ENCODE measurements at regions not wholly inside any gene's neighbourhood (a gene's known extent, or its start where the extent isn't known, plus 50 kb on each side); places are given as distances from the start of the nearest gene placed in this dataset.

DNA sequence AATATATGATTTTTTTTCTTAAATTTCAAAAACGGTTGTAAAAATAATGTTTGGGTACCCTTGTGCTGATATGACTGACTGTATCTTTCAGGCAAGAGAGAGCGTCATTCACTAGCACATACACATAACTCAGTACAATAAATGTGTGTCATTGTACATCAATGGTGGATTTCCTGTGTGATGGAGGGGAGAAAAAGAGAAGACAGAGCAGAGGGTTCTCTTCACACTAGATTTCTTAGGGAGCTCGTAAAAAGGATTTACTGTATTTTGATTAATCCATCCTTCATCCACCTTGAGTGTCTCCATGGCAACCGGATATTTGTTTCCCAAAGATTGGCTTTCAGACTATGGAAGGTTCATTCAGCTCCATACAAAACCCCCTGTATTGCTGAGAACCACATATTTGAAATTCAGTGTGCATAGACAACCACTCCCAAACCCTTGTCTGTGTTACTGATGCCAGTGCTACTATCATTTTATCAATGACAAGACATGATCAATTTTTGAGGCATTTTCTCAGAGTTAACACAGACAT is 150.6 kb downstream of the AKR1D1 start:
- Mint-ChIP-seq H3K4me3 (no peak overlapping the region), H3K36me3 (ENCODE audit: low read depth) (no peaks in the 10 kb centered on the region), H3K27me3 (ENCODE audit: low read depth) (no peaks in the 10 kb centered on the region), H3K27ac (no peak overlapping the region), H3K4me1 (ENCODE audit: low read depth) (no peaks in the 10 kb centered on the region), H3K9me3 (no peaks in the 10 kb centered on the region)
- intact Hi-C loops (cut with micrococcal nuclease), result no loop called here
- CTCF ChIA-PET, result no interaction called here
- no peak for DNase-seq

DNA sequence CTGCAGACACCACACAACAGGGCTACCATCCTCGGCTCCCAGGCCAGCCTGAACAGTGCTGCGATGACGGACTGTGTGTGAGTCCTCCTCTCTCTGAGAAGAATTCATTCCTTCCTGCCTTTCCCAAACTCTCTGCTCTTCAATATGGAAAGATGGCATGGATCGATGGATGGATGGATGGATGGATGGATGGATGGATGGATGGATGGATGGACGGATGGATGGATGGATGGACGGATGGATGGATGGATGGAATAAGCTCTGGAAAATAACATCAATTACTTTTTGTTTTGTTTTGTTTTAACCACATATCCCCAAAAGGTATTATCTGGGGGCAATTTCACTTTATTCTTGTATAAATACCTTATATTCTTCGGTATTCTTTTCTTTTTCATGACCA is 151.9 kb downstream of the AKR1D1 start:
- Mint-ChIP-seq H3K27ac (no peak overlapping the region), H3K27me3 (ENCODE audit: low read depth) (peaks cover 8% of the 10 kb centered on the region), H3K4me1 (ENCODE audit: low read depth) (no peaks in the 10 kb centered on the region), H3K4me3 (no peak overlapping the region), H3K9me3 (no peaks in the 10 kb centered on the region), H3K36me3 (ENCODE audit: low read depth) (no peaks in the 10 kb centered on the region)
- intact Hi-C loops (cut with micrococcal nuclease), result no loop called here
- CTCF ChIA-PET, result no interaction called here
- no peak for DNase-seq

DNA sequence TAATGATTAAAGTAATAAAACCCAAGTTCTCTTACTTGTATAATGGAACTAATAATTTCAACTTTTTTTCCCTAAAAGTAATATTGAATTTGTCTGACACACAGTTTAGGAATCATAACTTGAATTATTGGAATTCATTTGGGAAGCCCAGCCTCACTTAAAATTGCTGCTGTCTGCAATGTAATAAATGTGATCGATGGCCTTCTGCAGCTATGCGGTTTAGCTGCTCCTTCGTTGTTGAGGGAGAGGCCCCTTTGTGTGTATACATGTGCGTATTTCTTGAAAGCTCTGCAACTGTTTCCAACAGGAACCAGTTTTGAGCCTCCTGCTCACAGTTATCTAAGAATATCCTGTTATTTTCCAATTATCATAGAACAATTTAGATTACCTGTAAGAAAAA is 152.5 kb downstream of the AKR1D1 start:
- Mint-ChIP-seq H3K36me3 (ENCODE audit: low read depth) (no peaks in the 10 kb centered on the region), H3K27ac (no peak overlapping the region), H3K4me3 (no peak overlapping the region), H3K27me3 (ENCODE audit: low read depth) (peaks cover 12% of the 10 kb centered on the region), H3K9me3 (no peaks in the 10 kb centered on the region), H3K4me1 (ENCODE audit: low read depth) (no peaks in the 10 kb centered on the region)
- CTCF ChIA-PET, result no interaction called here
- intact Hi-C loops (cut with micrococcal nuclease), result no loop called here
- DNase-seq, result no peak

DNA sequence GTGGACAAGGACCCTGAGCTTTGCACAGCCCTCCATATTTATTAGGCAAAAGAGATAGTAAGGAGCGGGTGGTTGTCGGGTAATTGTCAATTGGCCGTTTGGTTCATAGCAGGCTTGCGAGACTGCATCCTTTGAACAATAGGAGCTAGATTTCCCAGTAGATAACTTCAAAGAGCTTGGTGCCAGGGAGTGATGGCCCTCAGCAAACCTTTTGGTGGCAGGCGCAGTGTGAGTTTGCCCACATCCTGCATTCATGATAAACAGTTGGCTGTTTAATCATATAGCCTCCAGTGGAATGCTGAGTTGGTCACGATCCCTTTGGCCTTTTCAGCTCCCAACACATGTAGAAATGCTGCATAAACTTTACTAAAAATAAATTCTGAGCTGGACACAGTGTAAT is 156.9 kb downstream of the AKR1D1 start:
- no peaks in the 10 kb centered on the region for H3K36me3 Mint-ChIP-seq (ENCODE audit: low read depth)
- intact Hi-C loops (cut with micrococcal nuclease), result no loop called here
- H3K27me3 Mint-ChIP-seq (ENCODE audit: low read depth), result peaks cover 12% of the 10 kb centered on the region
- H3K4me1 Mint-ChIP-seq (ENCODE audit: low read depth), result no peaks in the 10 kb centered on the region
- H3K4me3 Mint-ChIP-seq, result no peak overlapping the region
- CTCF ChIA-PET, result interaction anchor here (0.8 kb wide), 1 partner anchor 568 kb away, joined by 4 read pairs; no protein-coding TSS in a partner anchor
- no peaks in the 10 kb centered on the region for H3K9me3 Mint-ChIP-seq
- H3K27ac Mint-ChIP-seq, result no peak overlapping the region
- no peak for DNase-seq

DNA sequence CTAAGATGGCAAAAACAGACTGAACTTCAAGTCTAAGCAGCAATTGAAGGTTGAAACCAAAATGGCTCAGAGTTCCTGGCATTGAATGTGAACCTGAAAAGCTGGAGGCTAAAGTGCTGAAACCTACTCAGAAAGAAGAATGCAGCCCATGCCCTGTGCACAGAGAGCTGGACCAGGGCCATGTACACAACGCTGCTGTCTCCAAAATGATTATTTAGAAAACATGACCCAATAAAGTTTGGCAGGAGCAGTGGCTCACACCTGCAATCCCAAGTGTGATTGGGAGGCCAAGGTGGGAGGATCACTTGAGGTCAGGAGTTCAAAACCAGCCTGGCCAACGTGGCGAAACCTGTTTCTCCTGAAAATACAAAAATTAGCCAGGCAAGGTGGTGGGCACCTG is 158.9 kb downstream of the AKR1D1 start:
- no peak for DNase-seq

DNA sequence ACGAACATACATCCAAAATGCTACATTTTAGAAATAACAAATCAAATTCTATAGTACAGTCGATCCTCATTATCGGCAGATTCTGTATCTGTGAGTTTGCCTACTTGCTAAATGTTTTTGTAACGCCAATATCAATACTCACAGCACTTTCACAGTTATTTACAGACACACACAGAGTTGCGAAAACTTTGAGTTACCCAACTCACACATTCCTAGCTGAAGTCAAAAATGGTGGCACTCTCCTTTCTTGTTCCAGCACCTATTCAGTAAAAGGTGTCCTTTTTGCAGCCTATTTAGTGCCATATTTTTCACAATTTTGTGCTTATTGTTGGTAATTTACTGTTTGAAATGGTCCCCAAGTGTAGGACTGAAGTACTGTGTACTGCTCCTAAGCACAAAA is 161.7 kb downstream of the AKR1D1 start:
- Mint-ChIP-seq H3K27me3 (ENCODE audit: low read depth) (peaks cover 6% of the 10 kb centered on the region), H3K27ac (no peak overlapping the region), H3K9me3 (no peaks in the 10 kb centered on the region), H3K4me1 (ENCODE audit: low read depth) (no peaks in the 10 kb centered on the region), H3K4me3 (no peak overlapping the region), H3K36me3 (ENCODE audit: low read depth) (no peaks in the 10 kb centered on the region)
- intact Hi-C loops (cut with micrococcal nuclease), result no loop called here
- DNase-seq, result no peak
- CTCF ChIA-PET, result no interaction called here

More for the DNA sequence above, 158.9 kb downstream of the AKR1D1 start:
- H3K36me3 Mint-ChIP-seq (ENCODE audit: low read depth), result no peaks in the 10 kb centered on the region
- H3K27ac Mint-ChIP-seq, result no peak overlapping the region
- H3K4me1 Mint-ChIP-seq (ENCODE audit: low read depth), result no peaks in the 10 kb centered on the region
- peaks cover 12% of the 10 kb centered on the region for H3K27me3 Mint-ChIP-seq (ENCODE audit: low read depth)
- intact Hi-C loops (cut with micrococcal nuclease), result no loop called here
- H3K9me3 Mint-ChIP-seq, result no peaks in the 10 kb centered on the region
- no peak overlapping the region for H3K4me3 Mint-ChIP-seq
- CTCF ChIA-PET, result no interaction called here

DNA sequence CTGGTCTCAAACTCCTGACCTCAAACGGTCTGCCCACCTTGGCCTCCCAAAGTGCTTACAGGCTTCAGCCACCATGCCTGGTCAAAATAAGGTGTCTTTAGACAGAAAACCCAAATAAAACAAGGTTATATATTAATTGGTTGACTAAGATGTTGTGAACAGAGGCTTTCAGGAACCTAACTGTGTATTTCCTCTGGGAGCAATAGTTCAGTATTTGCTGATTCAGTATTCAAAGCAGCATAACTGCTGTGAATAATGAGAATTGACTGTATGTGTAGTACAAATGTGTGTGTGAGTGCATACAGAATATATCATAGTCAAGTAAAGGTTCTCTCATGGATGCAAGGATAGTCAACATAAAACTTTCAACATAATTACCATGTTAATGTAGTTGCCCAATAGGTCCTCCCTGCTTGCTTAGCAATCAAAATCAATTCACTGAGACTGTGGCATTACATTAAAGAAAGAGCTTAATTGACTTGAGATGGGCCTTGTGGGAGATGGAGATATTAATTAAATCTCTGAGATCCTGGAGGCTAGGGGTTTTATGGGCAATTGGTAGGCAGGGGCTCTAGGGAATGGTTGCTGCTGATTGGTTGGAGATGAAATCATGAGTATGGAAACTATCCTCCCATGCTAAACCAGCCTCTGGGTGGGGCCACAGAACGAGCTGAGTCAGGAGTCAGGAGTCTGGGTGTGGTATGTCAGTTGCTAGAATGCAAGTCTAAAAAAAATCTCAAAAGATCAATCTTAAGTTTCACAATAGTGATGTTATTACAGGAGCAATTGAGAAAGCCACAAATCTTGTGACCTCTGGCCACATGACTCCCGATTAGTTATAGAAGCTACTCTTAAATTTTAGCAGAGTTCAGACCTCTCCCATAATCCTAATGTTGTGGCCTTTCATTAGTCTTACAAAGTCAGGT is 162.7 kb downstream of the AKR1D1 start:
- no peaks in the 10 kb centered on the region for H3K27me3 Mint-ChIP-seq (ENCODE audit: low read depth)
- CTCF ChIA-PET, result no interaction called here
- intact Hi-C loops (cut with micrococcal nuclease), result no loop called here

DNA sequence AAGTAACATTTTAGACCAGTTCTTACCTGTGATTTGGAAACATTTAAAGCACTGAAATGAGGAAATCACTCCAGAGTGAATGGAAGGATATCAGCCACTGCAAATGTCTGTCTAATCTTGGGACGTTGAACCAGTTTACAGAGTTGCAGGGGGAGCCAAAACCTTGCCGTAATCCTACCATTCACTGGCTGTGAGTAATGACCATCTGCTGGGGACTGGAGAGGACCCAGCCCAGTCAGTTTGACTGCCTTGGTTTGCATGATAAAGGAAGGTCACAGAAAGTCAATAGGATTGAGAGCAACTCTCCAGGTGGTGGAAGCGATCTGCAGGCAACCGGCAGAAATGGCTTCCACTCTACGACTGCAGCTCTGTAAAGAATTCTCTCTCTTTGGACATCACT is 167.2 kb downstream of the AKR1D1 start:
- H3K36me3 Mint-ChIP-seq (ENCODE audit: low read depth), result no peaks in the 10 kb centered on the region
- no peak overlapping the region for H3K27ac Mint-ChIP-seq
- H3K4me1 Mint-ChIP-seq (ENCODE audit: low read depth), result no peaks in the 10 kb centered on the region
- H3K27me3 Mint-ChIP-seq (ENCODE audit: low read depth), result no peaks in the 10 kb centered on the region
- H3K9me3 Mint-ChIP-seq, result peaks cover 7% of the 10 kb centered on the region
- CTCF ChIA-PET, result no interaction called here
- intact Hi-C loops (cut with micrococcal nuclease), result no loop called here
- H3K4me3 Mint-ChIP-seq, result no peak overlapping the region
- no peak for DNase-seq

More for the DNA sequence above, 162.7 kb downstream of the AKR1D1 start:
- no peaks in the 10 kb centered on the region for H3K9me3 Mint-ChIP-seq
- no peaks in the 10 kb centered on the region for H3K4me1 Mint-ChIP-seq (ENCODE audit: low read depth)
- no peak overlapping the region for H3K27ac Mint-ChIP-seq
- DNase-seq, result no peak
- H3K4me3 Mint-ChIP-seq, result no peak overlapping the region
- H3K36me3 Mint-ChIP-seq (ENCODE audit: low read depth), result no peaks in the 10 kb centered on the region

DNA sequence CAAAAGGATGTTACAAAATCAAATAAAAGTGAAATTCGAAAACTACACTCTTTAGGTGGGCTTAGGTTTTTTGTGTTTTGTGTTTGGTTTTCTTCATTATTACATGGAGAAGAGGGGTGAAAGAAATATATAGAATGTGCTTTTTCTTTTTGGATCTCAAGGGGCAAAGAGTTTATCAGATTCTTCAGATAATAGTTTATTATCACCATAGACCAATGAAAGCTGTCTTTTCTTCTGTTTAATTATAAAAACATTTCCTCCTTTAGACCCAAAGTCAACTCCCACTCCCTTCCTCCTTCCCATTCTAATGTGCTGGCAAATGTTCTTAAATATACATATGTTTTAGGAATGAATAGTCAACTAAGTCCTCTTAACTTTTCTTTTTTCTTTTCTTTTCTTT is 167.6 kb downstream of the AKR1D1 start:
- Mint-ChIP-seq H3K4me3 (no peak overlapping the region), H3K36me3 (ENCODE audit: low read depth) (no peaks in the 10 kb centered on the region), H3K4me1 (ENCODE audit: low read depth) (no peaks in the 10 kb centered on the region), H3K27me3 (ENCODE audit: low read depth) (no peaks in the 10 kb centered on the region), H3K27ac (no peak overlapping the region), H3K9me3 (peaks cover 7% of the 10 kb centered on the region)
- no peak for DNase-seq
- CTCF ChIA-PET, result no interaction called here
- intact Hi-C loops (cut with micrococcal nuclease), result no loop called here

DNA sequence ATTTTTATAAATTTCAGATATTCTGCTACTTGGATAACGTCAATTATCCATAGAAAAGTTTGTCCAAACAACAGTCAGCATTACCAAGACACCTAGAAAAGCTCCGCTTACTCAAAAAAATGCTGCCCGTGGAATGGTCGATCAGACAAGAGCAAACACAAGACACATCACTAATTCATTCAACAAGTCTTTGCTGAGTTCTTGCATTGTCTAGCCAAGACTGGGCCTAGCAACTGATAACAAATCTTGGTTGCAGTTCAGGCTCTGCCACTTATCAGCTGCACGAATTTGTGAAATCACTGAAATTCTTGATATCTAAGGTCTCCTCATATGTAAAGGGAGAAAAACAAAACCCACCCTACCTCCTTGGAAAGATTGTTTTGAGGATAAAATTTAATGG is 168.3 kb downstream of the AKR1D1 start:
- Mint-ChIP-seq H3K36me3 (ENCODE audit: low read depth) (no peaks in the 10 kb centered on the region), H3K4me1 (ENCODE audit: low read depth) (no peaks in the 10 kb centered on the region), H3K27ac (no peak overlapping the region), H3K27me3 (ENCODE audit: low read depth) (no peaks in the 10 kb centered on the region), H3K4me3 (no peak overlapping the region), H3K9me3 (peaks cover 7% of the 10 kb centered on the region)
- CTCF ChIA-PET, result no interaction called here
- DNase-seq, result no peak
- intact Hi-C loops (cut with micrococcal nuclease), result no loop called here

DNA sequence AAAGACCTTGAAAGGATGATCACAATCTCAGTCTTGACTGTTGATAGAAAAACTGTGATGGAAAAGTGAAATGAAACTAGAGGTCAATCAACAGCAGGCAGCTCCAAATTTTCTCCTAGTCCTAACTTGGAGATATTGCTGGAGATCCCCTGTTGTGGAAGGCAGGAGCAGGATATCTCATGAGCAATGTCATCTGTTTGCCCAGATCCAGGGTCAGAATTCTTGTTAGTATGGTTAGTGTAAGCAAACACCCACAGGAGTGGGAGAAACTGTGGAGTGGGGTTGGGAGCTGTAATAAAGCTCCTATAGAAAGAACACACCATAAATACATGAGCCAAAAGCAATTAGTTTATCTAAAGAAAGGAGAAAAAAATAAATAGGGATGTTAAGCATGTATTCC is 169.0 kb downstream of the AKR1D1 start:
- Mint-ChIP-seq H3K27ac (no peak overlapping the region), H3K4me3 (no peak overlapping the region), H3K27me3 (ENCODE audit: low read depth) (no peaks in the 10 kb centered on the region), H3K36me3 (ENCODE audit: low read depth) (no peaks in the 10 kb centered on the region), H3K9me3 (peaks cover 7% of the 10 kb centered on the region), H3K4me1 (ENCODE audit: low read depth) (no peaks in the 10 kb centered on the region)
- DNase-seq, result no peak
- CTCF ChIA-PET, result interaction anchor here (0.7 kb wide), 1 partner anchor 1140 kb away, joined by 3 read pairs; no protein-coding TSS in a partner anchor
- intact Hi-C loops (cut with micrococcal nuclease), result no loop called here

DNA sequence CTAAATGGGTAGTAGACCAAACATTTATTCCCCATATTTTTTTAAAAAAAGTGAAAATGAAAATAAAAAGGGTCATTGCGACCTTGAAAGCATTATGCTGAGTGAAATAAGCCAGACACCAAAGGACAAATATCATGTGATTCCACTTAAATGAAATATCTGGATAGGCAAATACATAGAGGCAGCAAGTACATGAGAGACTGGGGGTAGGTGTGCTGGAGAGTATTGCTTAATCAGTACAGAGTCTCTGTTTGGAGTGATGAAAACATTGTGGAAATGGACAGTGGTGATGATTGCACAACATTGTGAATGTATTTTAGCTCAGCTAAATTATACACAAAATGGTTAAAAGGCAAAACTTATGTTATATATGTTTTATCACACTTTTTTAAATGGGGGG is 169.4 kb downstream of the AKR1D1 start:
- intact Hi-C loops (cut with micrococcal nuclease), result no loop called here
- no peak for DNase-seq
- peaks cover 7% of the 10 kb centered on the region for H3K9me3 Mint-ChIP-seq
- H3K4me1 Mint-ChIP-seq (ENCODE audit: low read depth), result no peaks in the 10 kb centered on the region
- H3K27ac Mint-ChIP-seq, result no peak overlapping the region
- no peaks in the 10 kb centered on the region for H3K36me3 Mint-ChIP-seq (ENCODE audit: low read depth)
- no peaks in the 10 kb centered on the region for H3K27me3 Mint-ChIP-seq (ENCODE audit: low read depth)
- CTCF ChIA-PET, result interaction anchor here (0.7 kb wide), 1 partner anchor 1139 kb away, joined by 3 read pairs; no protein-coding TSS in a partner anchor
- no peak overlapping the region for H3K4me3 Mint-ChIP-seq

DNA sequence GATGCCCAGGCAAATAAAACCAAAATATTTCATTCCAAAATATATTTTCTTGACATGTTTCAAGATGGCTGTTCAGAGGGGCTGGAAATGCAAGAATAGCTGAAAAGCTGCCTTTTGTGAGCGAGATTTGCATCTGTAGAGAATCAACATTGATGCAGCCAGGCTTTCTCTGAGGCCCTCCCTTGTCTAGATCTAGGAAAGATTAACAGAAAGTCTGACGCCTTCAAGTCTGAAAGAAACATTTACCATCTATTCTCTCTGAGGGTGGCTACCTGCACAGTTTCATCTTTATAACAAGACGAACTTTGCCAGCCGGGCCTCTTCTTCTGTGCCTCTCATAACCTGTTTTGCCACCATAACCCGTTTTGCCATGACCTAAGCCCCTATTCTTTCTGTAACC is 170.2 kb downstream of the AKR1D1 start:
- DNase-seq, result no peak
- CTCF ChIA-PET, result no interaction called here
- H3K4me3 Mint-ChIP-seq, result no peak overlapping the region
- no peaks in the 10 kb centered on the region for H3K27me3 Mint-ChIP-seq (ENCODE audit: low read depth)
- no peak overlapping the region for H3K27ac Mint-ChIP-seq
- H3K36me3 Mint-ChIP-seq (ENCODE audit: low read depth), result no peaks in the 10 kb centered on the region
- H3K4me1 Mint-ChIP-seq (ENCODE audit: low read depth), result no peaks in the 10 kb centered on the region
- intact Hi-C loops (cut with micrococcal nuclease), result no loop called here
- peaks cover 7% of the 10 kb centered on the region for H3K9me3 Mint-ChIP-seq

All from activated naive CD4-positive, alpha-beta T cell treated with anti-CD3 and anti-CD28 coated beads for 36 hours (primary cell).